ENCODE measurements at regions not wholly inside any gene's neighbourhood (a gene's known extent, or its start where the extent isn't known, plus 50 kb on each side); places are given as distances from the start of the nearest gene placed in this dataset.

DNA sequence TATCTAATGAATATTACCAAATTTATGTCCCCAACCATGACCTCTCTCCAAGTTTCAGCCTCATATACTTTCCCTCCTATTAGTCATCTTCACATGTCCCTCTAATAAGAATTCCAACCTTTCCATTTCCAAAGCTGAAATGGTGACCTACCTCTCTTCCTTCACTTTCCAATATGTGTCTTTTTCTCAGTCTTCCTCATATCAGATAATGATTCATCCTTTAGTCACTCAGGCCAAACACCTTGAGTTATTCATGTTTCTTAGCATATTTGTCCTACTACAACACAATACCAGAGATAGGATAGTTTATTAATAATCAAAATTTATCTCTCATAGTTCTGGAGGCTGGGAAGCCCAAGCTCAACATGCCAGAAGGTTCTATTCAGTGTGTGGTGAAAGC is 318.5 kb upstream of the ZWINT start:
- TF ChIP-seq, protein P1, sequence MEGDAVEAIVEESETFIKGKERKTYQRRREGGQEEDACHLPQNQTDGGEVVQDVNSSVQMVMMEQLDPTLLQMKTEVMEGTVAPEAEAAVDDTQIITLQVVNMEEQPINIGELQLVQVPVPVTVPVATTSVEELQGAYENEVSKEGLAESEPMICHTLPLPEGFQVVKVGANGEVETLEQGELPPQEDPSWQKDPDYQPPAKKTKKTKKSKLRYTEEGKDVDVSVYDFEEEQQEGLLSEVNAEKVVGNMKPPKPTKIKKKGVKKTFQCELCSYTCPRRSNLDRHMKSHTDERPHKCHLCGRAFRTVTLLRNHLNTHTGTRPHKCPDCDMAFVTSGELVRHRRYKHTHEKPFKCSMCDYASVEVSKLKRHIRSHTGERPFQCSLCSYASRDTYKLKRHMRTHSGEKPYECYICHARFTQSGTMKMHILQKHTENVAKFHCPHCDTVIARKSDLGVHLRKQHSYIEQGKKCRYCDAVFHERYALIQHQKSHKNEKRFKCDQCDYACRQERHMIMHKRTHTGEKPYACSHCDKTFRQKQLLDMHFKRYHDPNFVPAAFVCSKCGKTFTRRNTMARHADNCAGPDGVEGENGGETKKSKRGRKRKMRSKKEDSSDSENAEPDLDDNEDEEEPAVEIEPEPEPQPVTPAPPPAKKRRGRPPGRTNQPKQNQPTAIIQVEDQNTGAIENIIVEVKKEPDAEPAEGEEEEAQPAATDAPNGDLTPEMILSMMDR (conservative IDR thresholded peaks at IDR 0.05) = no peak
- no peak for TF ChIP-seq ZFX (IDR thresholded peaks at IDR 0.05)
